ENCODE measurements at regions not wholly inside any gene's neighbourhood (a gene's known extent, or its start where the extent isn't known, plus 50 kb on each side); places are given as distances from the start of the nearest gene placed in this dataset.

DNA sequence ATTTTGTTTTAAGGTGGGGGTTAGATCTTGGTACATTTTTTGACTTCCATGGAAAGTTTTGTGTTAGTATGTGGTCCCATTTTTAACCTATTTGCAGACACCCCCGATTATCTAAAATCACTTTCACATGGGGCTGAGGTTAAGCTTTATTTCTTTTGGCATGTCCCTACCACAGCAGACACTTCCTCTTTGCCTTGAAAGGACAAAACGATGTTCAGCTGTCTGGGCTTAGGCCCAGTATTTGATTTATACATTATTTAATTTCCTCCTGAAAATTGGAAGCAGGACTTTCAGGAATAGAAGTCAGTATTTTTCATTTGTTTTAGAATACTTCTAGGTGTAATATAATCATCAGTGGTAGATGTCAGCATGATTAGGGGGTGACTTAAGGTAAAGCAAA, 112.4 kb upstream of the SPRY1 start:
- TF ChIP-seq, protein P1, sequence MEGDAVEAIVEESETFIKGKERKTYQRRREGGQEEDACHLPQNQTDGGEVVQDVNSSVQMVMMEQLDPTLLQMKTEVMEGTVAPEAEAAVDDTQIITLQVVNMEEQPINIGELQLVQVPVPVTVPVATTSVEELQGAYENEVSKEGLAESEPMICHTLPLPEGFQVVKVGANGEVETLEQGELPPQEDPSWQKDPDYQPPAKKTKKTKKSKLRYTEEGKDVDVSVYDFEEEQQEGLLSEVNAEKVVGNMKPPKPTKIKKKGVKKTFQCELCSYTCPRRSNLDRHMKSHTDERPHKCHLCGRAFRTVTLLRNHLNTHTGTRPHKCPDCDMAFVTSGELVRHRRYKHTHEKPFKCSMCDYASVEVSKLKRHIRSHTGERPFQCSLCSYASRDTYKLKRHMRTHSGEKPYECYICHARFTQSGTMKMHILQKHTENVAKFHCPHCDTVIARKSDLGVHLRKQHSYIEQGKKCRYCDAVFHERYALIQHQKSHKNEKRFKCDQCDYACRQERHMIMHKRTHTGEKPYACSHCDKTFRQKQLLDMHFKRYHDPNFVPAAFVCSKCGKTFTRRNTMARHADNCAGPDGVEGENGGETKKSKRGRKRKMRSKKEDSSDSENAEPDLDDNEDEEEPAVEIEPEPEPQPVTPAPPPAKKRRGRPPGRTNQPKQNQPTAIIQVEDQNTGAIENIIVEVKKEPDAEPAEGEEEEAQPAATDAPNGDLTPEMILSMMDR (IDR thresholded peaks at IDR 0.05), result no peak
- TF ChIP-seq EP300 (IDR thresholded peaks at IDR 0.05) (no peak), POLR2AphosphoS5 (IDR thresholded peaks at IDR 0.05) (peak in 3 of 4 donors; percentile 43 to 55 (median 54)), POLR2A (IDR thresholded peaks at IDR 0.05) (no peak)
